Epithelial cell of prostate (primary cell): ENCODE measurements at regions not wholly inside any gene's neighbourhood (a gene's known extent, or its start where the extent isn't known, plus 50 kb on each side); places are given as distances from the start of the nearest gene placed in this dataset.
"Not testable (repeated sequence)": the region's sequence is repeated elsewhere in the genome, so short reads cannot be mapped to it uniquely, and the experiment has no call there.

ENCODE experiments used
- DNase-seq: peaks from one replicate; pipeline ENCODE4 v3.0.0-alpha.2; 2011; ENCODE audit warnings: low read depth, low spot score
- H3K27ac ChIP-seq: fragments of 450-650 bp; 2 replicates; pipeline ENCODE4 v1.5.1; 2017; ENCODE audit warnings: mild to moderate bottlenecking

- no peak for DNase-seq
Observed at GRCh38 chr7:145169908-145170307, 334.1 kb upstream of the TPK1 start.

GRCh38 chr7:145168879-145169278, 333.0 kb upstream of the TPK1 start:
- H3K27ac ChIP-seq, result no peak overlapping the region
- no peak for DNase-seq

More at GRCh38 chr7:145169908-145170307, 334.1 kb upstream of the TPK1 start:
- no peak overlapping the region for H3K27ac ChIP-seq

DNA sequence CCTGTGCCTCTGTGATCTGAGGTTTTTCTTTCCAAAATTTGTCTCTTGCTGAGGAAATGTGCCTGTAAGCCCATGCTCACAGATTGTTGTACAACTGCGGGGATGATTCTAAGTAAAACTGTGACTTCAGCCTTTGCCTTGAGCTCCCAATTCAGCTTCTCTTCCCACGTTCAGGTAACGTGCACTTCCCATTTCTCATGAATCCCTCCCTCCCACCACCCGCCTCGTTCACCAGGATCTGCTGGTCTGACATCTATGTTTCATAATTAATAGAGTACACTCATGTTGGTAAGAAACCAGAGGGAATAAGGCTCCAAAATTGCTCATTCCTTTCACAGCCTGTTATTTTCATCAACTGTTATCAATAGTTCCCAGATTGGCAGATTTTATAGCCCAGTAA, 332.6 kb upstream of the TPK1 start:
- H3K27ac ChIP-seq, result no peak overlapping the region

DNA sequence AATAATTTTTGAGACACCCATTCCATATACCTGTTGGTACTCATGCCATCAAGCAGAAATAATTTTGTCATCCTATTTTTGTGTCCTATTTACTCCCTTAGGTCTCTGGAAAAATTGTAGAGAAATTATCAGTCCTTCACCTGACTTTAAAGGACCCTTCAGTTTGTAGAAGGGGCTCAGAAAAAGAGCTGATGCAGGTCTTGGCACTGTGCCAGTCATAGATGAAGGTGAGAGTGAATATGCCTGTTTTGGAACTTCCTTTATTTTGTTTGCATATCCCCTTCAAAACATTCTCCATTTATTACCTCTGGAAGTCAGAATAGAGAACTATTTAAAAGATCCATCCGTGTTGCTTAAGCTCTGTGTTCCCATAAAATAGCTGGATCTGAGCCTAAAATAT, 321.0 kb upstream of the TPK1 start:
- no peak for DNase-seq
- no peak overlapping the region for H3K27ac ChIP-seq

More for the DNA sequence above, 332.6 kb upstream of the TPK1 start:
- DNase-seq, result no peak

- no peak overlapping the region for H3K27ac ChIP-seq
- DNase-seq, result no peak
Observed at GRCh38 chr7:145152589-145152988, 316.7 kb upstream of the TPK1 start.

- DNase-seq, result no peak
Observed at GRCh38 chr7:145151676-145152075, 315.8 kb upstream of the TPK1 start.

DNA sequence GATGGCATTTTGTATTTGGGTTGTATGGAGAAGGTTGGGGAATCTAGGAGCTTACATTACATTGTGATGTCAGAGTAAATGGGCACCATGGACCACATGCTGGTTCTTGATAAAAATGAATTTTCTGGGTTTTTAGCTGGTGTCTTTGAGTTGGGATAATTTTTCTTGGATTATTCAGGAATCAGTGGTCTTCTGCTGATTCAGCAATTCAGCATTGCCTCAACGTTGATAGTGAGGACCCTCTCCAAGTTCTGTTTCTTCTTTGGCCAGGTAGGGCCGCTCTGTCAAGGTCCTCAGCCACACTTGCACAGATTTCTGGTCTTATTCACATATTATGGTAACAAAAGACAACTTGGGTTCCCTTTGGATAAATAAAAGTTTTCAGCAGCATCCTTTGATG, 312.0 kb upstream of the TPK1 start:
- H3K27ac ChIP-seq, result no peak overlapping the region
- no peak for DNase-seq

More at GRCh38 chr7:145151676-145152075, 315.8 kb upstream of the TPK1 start:
- H3K27ac ChIP-seq, result no peak overlapping the region

DNA sequence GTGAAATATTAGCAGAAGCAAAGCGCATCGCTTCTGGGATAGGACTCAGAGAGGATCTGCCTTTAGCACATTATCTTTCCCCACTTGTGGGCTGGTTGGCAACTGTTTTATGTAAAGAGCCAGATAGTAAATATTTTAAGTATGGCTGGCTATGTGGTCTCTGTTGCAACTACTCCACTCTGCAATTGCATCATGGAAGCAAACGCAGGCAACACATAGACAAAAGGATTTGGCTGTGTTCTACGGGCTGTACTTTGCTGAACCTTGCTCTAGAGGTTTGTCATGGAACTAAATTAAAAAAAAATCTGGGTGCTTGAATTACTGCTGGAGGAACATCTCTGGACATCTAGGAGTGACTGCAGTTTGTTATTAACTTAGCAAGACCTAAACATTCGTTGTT, 307.8 kb upstream of the TPK1 start:
- DNase-seq, result no peak
- no peak overlapping the region for H3K27ac ChIP-seq

- no peak for DNase-seq
- H3K27ac ChIP-seq, result no peak overlapping the region
Observed at GRCh38 chr7:145134377-145134776, 298.5 kb upstream of the TPK1 start.

GRCh38 chr7:145123502-145123901, 287.6 kb upstream of the TPK1 start:
- no peak for DNase-seq
- H3K27ac ChIP-seq, result no peak overlapping the region

DNA sequence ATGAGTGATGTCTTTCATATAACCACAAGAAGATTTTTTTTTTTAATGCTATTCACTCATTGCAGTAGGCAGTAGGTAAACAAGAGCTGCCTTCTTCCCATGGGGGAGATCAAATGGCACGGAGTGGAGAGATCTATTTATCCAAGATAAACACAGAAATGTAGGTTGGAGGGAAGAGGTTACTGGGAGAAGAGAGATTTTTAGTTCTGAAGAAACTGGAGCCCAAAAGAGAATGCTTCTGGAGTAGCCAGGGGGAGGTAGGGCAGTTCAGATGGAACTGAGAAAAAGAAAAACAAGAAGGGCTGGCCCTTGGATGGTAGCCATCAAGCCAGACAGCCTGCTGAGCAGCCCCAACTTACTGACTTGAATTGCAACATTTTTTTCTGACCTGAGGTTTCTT, 270.1 kb upstream of the TPK1 start:
- H3K27ac ChIP-seq, result no peak overlapping the region
- DNase-seq, result no peak

DNA sequence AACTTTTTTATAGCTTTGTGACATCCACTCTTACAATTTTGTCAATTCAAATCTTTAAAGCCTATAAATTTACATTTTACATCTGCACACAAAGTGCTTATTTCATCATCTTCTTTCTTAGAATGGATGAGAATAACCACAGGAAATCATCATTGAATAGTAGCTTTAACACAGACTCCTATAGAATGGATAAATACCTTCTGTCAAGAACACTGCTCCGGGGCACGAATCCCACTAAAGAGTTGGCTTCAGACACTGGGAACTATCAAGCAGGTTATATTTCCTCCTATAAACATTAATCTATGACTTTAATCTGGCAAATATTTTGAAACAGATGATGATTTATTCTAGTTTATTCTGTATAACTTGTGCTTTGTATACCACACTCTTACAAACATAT, 269.7 kb upstream of the TPK1 start:
- DNase-seq, result no peak
- no peak overlapping the region for H3K27ac ChIP-seq

DNA sequence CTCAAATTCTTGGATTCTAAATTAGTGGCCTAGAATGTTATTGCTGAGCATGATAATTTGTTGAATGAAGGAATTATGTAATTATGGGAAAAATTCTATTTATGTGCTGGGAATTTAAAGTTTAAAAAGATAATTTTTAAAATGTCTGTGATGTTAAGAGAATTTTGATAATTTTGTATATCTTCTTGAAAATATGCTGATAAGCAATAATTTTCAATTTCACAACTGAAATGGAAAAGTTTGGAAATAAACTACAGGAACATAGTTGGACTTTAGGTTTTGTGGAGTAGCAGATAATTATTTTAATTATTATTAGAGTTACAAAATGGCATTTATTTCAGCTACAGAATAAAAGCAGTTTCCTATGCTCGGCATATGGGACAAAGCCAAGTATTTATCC, 268.5 kb upstream of the TPK1 start:
- no peak overlapping the region for H3K27ac ChIP-seq
- no peak for DNase-seq

DNA sequence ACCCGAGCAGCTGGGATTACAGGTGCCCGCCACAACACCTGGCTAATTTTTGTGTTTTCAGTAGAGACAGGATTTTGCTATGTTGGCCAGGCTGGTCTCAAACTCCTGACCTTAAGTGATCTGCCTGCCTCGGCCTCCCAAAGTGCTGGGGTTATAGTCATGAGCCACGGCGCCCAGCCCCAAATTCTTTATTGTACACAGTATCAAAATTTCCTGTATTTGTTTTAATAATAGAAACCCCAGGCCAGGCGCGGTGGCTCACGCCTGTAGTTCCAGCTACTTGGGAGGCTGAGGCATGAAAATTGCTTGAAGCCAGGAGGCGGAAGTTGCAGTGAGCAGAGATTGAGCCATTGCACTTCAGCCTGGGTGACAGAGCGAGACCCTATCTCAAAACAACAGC, 266.3 kb upstream of the TPK1 start:
- not testable (repeated sequence) for DNase-seq, H3K27ac ChIP-seq

DNA sequence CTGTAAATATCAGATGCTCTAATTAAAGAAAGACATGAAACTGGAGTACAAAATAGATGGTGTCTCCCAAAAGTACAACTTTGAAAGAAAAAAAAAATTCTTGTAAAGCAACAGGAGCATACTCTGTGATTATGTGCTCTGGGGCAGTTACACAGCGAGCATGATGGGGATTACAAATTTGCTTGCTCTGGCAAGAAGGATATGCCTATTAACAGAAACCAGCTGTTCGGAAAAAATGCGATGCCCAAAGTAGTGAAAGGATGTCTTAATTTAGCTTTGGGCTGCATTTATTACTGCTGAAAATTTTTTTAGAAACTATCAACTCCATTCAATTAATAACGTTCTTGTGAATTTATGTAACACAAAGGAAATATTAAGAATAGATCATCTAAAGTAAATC, 256.9 kb upstream of the TPK1 start:
- DNase-seq, result no peak
- no peak overlapping the region for H3K27ac ChIP-seq

GRCh38 chr7:145088111-145088745, 252.4 kb upstream of the TPK1 start:
- DNase-seq, result no peak
- no peak overlapping the region for H3K27ac ChIP-seq

- peak overlapping the region; percentile 27 for H3K27ac ChIP-seq
- DNase-seq, result no peak
Observed at GRCh38 chr7:145082366-145083161, 246.7 kb upstream of the TPK1 start.

DNA sequence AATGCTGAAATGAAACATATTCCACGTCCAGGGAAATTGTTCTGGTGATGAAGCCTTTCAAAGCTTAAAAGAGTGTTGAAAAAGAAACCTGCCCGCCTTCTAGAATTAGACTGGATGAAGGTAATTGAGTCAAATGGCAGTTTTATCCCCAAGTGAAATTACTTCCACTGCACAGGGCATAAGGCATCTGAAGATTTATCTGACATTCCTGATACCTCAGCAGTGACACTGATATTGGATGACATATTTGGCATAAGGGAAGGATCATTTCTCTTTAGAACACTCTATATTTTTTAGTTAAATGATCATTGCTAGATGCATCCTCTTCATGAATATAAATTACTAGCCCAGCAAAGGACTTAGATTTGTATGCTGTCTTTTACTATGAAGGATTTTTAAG, 229.6 kb upstream of the TPK1 start:
- DNase-seq, result no peak
- H3K27ac ChIP-seq, result no peak overlapping the region

GRCh38 chr7:145064114-145064513, 228.3 kb upstream of the TPK1 start:
- no peak overlapping the region for H3K27ac ChIP-seq
- no peak for DNase-seq

DNA sequence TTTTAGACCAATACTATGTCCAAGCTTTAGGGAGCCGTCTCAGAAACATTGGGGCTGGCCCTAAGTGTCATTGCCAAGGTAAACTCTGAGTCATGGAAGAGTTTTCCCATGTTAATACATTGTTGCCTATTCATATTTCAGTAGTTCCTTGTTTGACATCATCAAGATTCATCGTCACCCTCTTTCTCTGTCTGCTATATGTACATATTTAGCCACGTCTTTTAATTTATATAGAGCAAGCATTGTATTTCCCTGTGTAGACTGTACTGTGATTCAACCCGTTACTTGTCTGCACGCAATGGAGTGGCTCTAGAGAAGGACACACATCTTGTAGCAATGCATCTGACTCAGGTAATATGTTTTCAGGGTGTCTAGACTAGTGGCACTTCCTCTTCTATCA, 217.9 kb upstream of the TPK1 start:
- peak overlapping the region; percentile 14 for H3K27ac ChIP-seq
- peak; percentile 22 for DNase-seq

DNA sequence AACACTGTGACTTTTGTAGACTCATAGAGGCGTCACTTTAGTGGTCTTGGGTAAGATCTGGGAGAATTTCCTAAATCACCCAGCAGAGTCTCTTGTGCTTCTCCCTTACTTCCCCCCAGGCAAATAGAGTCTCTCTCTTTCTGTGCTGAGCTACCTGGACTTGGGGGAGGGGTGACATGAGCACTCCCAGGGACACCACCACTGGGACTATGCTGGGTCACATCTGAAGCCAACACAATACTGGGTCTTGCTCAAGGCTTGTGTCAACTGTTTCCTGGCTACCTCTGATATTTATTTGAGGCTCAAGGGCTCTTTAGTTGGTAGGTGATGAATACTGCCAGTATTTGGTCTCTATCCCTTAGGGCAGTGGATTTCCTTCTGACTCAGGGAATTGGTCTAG, 214.6 kb upstream of the TPK1 start:
- DNase-seq, result no peak
- H3K27ac ChIP-seq, result no peak overlapping the region
